ENCODE measurements at regions not wholly inside any gene's neighbourhood (a gene's known extent, or its start where the extent isn't known, plus 50 kb on each side); places are given as distances from the start of the nearest gene placed in this dataset.

DNA sequence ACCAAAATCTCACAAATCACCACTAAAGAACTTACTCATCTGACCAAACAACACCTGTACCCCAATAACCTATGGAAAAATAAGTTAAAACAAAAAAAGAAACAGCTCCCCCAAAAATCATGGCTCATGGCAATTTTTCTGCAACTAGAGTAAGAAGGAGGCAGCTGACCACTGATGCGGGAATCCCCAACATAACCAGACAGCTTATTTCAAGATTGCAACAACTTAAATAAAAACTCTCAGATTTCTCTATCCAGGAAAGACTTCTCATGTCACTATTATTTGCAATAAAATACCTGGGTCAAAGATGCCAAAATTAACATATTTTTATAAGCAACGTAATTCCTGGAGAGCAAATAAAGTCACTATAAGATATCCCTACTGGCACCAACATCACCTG is 128.1 kb upstream of the LY86 start:
- TF ChIP-seq, protein P1, sequence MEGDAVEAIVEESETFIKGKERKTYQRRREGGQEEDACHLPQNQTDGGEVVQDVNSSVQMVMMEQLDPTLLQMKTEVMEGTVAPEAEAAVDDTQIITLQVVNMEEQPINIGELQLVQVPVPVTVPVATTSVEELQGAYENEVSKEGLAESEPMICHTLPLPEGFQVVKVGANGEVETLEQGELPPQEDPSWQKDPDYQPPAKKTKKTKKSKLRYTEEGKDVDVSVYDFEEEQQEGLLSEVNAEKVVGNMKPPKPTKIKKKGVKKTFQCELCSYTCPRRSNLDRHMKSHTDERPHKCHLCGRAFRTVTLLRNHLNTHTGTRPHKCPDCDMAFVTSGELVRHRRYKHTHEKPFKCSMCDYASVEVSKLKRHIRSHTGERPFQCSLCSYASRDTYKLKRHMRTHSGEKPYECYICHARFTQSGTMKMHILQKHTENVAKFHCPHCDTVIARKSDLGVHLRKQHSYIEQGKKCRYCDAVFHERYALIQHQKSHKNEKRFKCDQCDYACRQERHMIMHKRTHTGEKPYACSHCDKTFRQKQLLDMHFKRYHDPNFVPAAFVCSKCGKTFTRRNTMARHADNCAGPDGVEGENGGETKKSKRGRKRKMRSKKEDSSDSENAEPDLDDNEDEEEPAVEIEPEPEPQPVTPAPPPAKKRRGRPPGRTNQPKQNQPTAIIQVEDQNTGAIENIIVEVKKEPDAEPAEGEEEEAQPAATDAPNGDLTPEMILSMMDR (IDR thresholded peaks at IDR 0.05): no peak
- TF ChIP-seq POLR2A (IDR thresholded peaks at IDR 0.05): no peak
- no peak for TF ChIP-seq POLR2AphosphoS5 (IDR thresholded peaks at IDR 0.05)
